HG02571 (cell line): ENCODE measurements at regions not wholly inside any gene's neighbourhood (a gene's known extent, or its start where the extent isn't known, plus 50 kb on each side); places are given as distances from the start of the nearest gene placed in this dataset.

ENCODE experiments used
- ATAC-seq: cut with Tn5 transposase; IDR thresholded peaks from one replicate; pipeline ENCODE4 v1.9.1; 2021; ENCODE audit warnings: mild to moderate bottlenecking, moderate library complexity; ENCODE audit not compliant: unreplicated experiment

- ATAC-seq, result no peak
These were observed 230.3 kb upstream of the TCF4 start for GRCh38 chr18:55818284-55818683.

- no peak for ATAC-seq
These were observed 223.9 kb upstream of the TCF4 start for GRCh38 chr18:55811925-55812324.

- no peak for ATAC-seq
These were observed 217.7 kb upstream of the TCF4 start for GRCh38 chr18:55805666-55806065.

GRCh38 chr18:55795101-55795669 lies 207.2 kb upstream of the TCF4 start:
- ATAC-seq, result no peak

- ATAC-seq, result no peak
These were observed 206.5 kb upstream of the TCF4 start for GRCh38 chr18:55794288-55795052.

GRCh38 chr18:55790296-55790695 lies 202.3 kb upstream of the TCF4 start:
- ATAC-seq, result no peak

- ATAC-seq, result no peak
These were observed 199.6 kb upstream of the TCF4 start for GRCh38 chr18:55787536-55788073.

- ATAC-seq, result no peak
These were observed 198.8 kb upstream of the TCF4 start for GRCh38 chr18:55786651-55787272.

- ATAC-seq, result no peak
These were observed 195.9 kb upstream of the TCF4 start for GRCh38 chr18:55783921-55784320.

- no peak for ATAC-seq
These were observed 193.5 kb upstream of the TCF4 start for GRCh38 chr18:55781481-55781957.

GRCh38 chr18:55780586-55781071 lies 192.6 kb upstream of the TCF4 start:
- ATAC-seq, result no peak

- ATAC-seq, result no peak
These were observed 191.9 kb upstream of the TCF4 start for GRCh38 chr18:55779691-55780585.

- ATAC-seq, result no peak
These were observed 191.0 kb upstream of the TCF4 start for GRCh38 chr18:55778788-55779690.

GRCh38 chr18:55777666-55778304 lies 189.8 kb upstream of the TCF4 start:
- ATAC-seq, result no peak

- ATAC-seq, result no peak
These were observed 188.0 kb upstream of the TCF4 start for GRCh38 chr18:55775972-55776371.

- ATAC-seq, result no peak
These were observed 186.5 kb upstream of the TCF4 start for GRCh38 chr18:55774505-55774904.

GRCh38 chr18:55768255-55768654 lies 180.3 kb upstream of the TCF4 start:
- ATAC-seq, result no peak

- no peak for ATAC-seq
These were observed 176.4 kb upstream of the TCF4 start for GRCh38 chr18:55764386-55764785.

- no peak for ATAC-seq
These were observed 175.8 kb upstream of the TCF4 start for GRCh38 chr18:55763805-55764204.
